GM12878 (cell line): ENCODE measurements at regions not wholly inside any gene's neighbourhood (a gene's known extent, or its start where the extent isn't known, plus 50 kb on each side); places are given as distances from the start of the nearest gene placed in this dataset.

Source experiments
- ATAC-seq: fragments of 200-7000 bp; cut with Tn5 transposase; 3 replicates; pipeline ENCODE4 v1.9.1; 2020; ENCODE audit warnings: mild to moderate bottlenecking, moderate library complexity
- BruUV-seq: library from RNA; stranded (reverse); fragments of 400-500 nt; replicated peaks from 2 replicates; lab custom pipeline; 2021; lab: Mats Ljungman, UMichigan
- CTCF ChIA-PET: fragments of 300-600 bp; sonication (Branson Sonifier 250); formaldehyde crosslinking; extraction: SDS; loops from one replicate; lab custom pipeline; 2021; ENCODE audit warnings: inconsistent platforms; lab: Yijun Ruan, JAX
- POLR2A ChIA-PET: fragments of 350-600 bp; formaldehyde crosslinking; extraction: SDS; loops from one replicate; lab custom pipeline; 2021; ENCODE audit warnings: inconsistent platforms; lab: Charles Lee
- RAD21 ChIA-PET: fragments of 300-600 bp; sonication (Branson Sonifier 250); formaldehyde crosslinking; loops from one replicate; lab custom pipeline; 2023; ENCODE audit warnings: antibody characterized with exemption; ENCODE audit not compliant: unreplicated experiment; lab: Charles Lee
- SMC1A ChIA-PET: fragments of 300-600 bp; sonication (Branson Sonifier 250); formaldehyde crosslinking; loops from one replicate; lab custom pipeline; 2023; ENCODE audit not compliant: unreplicated experiment, uncharacterized antibody; lab: Charles Lee
- DNase-seq: peaks from one replicate; pipeline ENCODE4 v3.0.0-alpha.2; 2011; ENCODE audit warnings: low read depth, low spot score
- FAIRE-seq: peaks from 3 replicates; lab custom pipeline; 2011; peaks lifted over from hg19 to GRCh38; lab: Jason Lieb, UNC
- H2AFZ ChIP-seq: 2 replicates; pipeline ENCODE4 v1.6.0; 2011; ENCODE audit warnings: low read depth, low read length, control low read depth; ENCODE audit not compliant: control insufficient read depth
- H3K27ac ChIP-seq: 2 replicates; pipeline ENCODE4 v1.5.1; 2011; ENCODE audit warnings: control low read depth; ENCODE audit not compliant: control insufficient read depth, insufficient read depth
- H3K27me3 ChIP-seq, 2 experiments: replicated peaks in 1 of 2; 2 replicates each; pipeline versions ENCODE4 v1.6.0 to v1.6.1; 2011; ENCODE audit warnings: low read length in 1 of 2; ENCODE audit not compliant: control insufficient read depth in 2 of 2, insufficient read depth in 2 of 2
- H3K36me3 ChIP-seq, 2 experiments: 2 replicates each; pipeline ENCODE4 v1.5.1; 2011; ENCODE audit warnings: low read length in 1 of 2; ENCODE audit not compliant: control insufficient read depth in 2 of 2, insufficient read depth in 2 of 2
- H3K4me1 ChIP-seq: 2 replicates; pipeline ENCODE4 v1.6.1; 2011; ENCODE audit warnings: mild to moderate bottlenecking, low read length, moderate library complexity, mixed read lengths; ENCODE audit not compliant: control insufficient read depth, insufficient read depth
- H3K4me2 ChIP-seq: 2 replicates; pipeline ENCODE4 v1.6.0; 2011; ENCODE audit warnings: control low read depth; ENCODE audit not compliant: control insufficient read depth, insufficient read depth
- H3K4me3 ChIP-seq: fragments of 200-600 bp; sonication (generic); 2 replicates; pipeline ENCODE4 v1.5.1; 2016
- H3K79me2 ChIP-seq: 2 replicates; pipeline ENCODE4 v1.6.0; 2011; ENCODE audit warnings: low read length; ENCODE audit not compliant: control insufficient read depth, insufficient read depth
- H3K9ac ChIP-seq: 2 replicates; pipeline ENCODE4 v1.8.0; 2011; ENCODE audit warnings: low read length, control low read depth, mixed read lengths; ENCODE audit not compliant: control insufficient read depth, insufficient read depth
- H3K9me3 ChIP-seq: replicated peaks from 3 replicates; pipeline ENCODE4 v1.5.1; 2011; ENCODE audit warnings: mild to moderate bottlenecking, low read length; ENCODE audit not compliant: control insufficient read depth, insufficient read depth
- H4K20me1 ChIP-seq: 2 replicates; pipeline ENCODE4 v1.6.0; 2011; ENCODE audit not compliant: control insufficient read depth, insufficient read depth
- FOS ChIP-seq: IDR thresholded peaks from 3 replicates; pipeline ENCODE4 v1.6.1; 2011; ENCODE audit warnings: borderline replicate concordance; ENCODE audit not compliant: insufficient read length; ENCODE audit errors: extremely low read depth
- JUNB ChIP-seq: IDR thresholded peaks from 2 replicates; pipeline ENCODE4 v1.6.1; 2016; ENCODE audit warnings: antibody characterized with exemption, mild to moderate bottlenecking
- LARP7 ChIP-seq: fragments of 450-650 bp; IDR thresholded peaks from 2 replicates; pipeline ENCODE4 v1.6.1; 2017; ENCODE audit warnings: mild to moderate bottlenecking
- MTA2 ChIP-seq: fragments of 450-650 bp; IDR thresholded peaks from 2 replicates; pipeline ENCODE4 v1.6.1; 2016; ENCODE audit warnings: low read depth, mild to moderate bottlenecking, moderate library complexity
- NR2C1 ChIP-seq: fragments of 450-650 bp; IDR thresholded peaks from 2 replicates; pipeline ENCODE4 v1.6.1; 2017; ENCODE audit warnings: antibody characterized with exemption, mild to moderate bottlenecking, moderate library complexity
- POLR2A ChIP-seq: IDR thresholded peaks from 2 replicates; pipeline ENCODE4 v1.6.1; 2011; ENCODE audit warnings: low read depth, mild to moderate bottlenecking, low read length
- RUNX3 ChIP-seq: IDR thresholded peaks from 2 replicates; pipeline ENCODE4 v1.6.1; 2012; ENCODE audit warnings: low read length, inconsistent platforms
- SMAD5 ChIP-seq: IDR thresholded peaks from 2 replicates; pipeline ENCODE4 v1.6.1; 2016; ENCODE audit warnings: antibody characterized with exemption, low read depth
- ZSCAN29 ChIP-seq: fragments of 450-650 bp; IDR thresholded peaks from 2 replicates; pipeline ENCODE4 v1.6.1; 2017; ENCODE audit warnings: mild to moderate bottlenecking, moderate library complexity
- WGBS: methylation state at CpG from one replicate; pipeline ENCODE4 v1.1.6; 2016; ENCODE audit warnings: low lambda C conversion rate; ENCODE audit not compliant: insufficient replicate concordance, insufficient coverage; ENCODE audit errors: missing lambda C conversion rate; 5-methylcytosine and 5-hydroxymethylcytosine counted together
- in situ Hi-C: fragments of 300-500 bp; cut with MboI; formaldehyde crosslinking; loops from 9 replicates; pipeline ENCODE4 v1.14.3; 2018; ENCODE audit warnings: mixed read lengths
- intact Hi-C: fragments of 100-400 bp; cut with micrococcal nuclease; formaldehyde crosslinking; loops from one replicate; pipeline ENCODE4 v1.14.2; 2022; ENCODE audit not compliant: unreplicated experiment
- TF ChIP-seq, protein P1 (sequence below): fragments of 450-650 bp; formaldehyde crosslinking; IDR thresholded peaks from 2 replicates; pipeline ENCODE4 v1.4.0; 2022; ENCODE audit warnings: mild to moderate bottlenecking, moderate library complexity
- TF ChIP-seq, protein P2 (sequence below): fragments of 450-650 bp; IDR thresholded peaks from 2 replicates; pipeline ENCODE4 v1.6.1; 2017; ENCODE audit warnings: low read depth, mild to moderate bottlenecking, moderate library complexity
- TF ChIP-seq, protein P3 (sequence below): fragments of 450-650 bp; IDR thresholded peaks from 2 replicates; pipeline ENCODE4 v1.6.1; 2017; ENCODE audit warnings: mild to moderate bottlenecking, low read depth, inconsistent platforms; ENCODE audit not compliant: poor library complexity, severe bottlenecking
- TF ChIP-seq, protein P4 (sequence below): IDR thresholded peaks from 2 replicates; pipeline ENCODE4 v1.6.1; 2011; ENCODE audit warnings: low read depth, mild to moderate bottlenecking, low read length, moderate library complexity, borderline replicate concordance; ENCODE audit errors: extremely low read depth
- TF ChIP-seq, protein P5 (sequence below), 3 experiments: IDR thresholded peaks in 2 of 3; conservative IDR thresholded peaks in 1 of 3; 2 replicates each; pipeline ENCODE4 v1.5.1; 2011; ENCODE audit warnings: low read depth in 3 of 3, low read length in 3 of 3, mild to moderate bottlenecking in 3 of 3, control low read depth in 2 of 3, moderate library complexity in 2 of 3, inconsistent platforms in 1 of 3, mixed read lengths in 1 of 3; ENCODE audit not compliant: control insufficient read depth in 2 of 3, insufficient read depth in 1 of 3; ENCODE audit errors: extremely low read depth in 1 of 3
- TF ChIP-seq, protein P6 (sequence below): IDR thresholded peaks from 2 replicates; pipeline ENCODE4 v1.6.1; 2012; ENCODE audit warnings: low read depth, low read length, improper control_type of control experiment

DNA sequence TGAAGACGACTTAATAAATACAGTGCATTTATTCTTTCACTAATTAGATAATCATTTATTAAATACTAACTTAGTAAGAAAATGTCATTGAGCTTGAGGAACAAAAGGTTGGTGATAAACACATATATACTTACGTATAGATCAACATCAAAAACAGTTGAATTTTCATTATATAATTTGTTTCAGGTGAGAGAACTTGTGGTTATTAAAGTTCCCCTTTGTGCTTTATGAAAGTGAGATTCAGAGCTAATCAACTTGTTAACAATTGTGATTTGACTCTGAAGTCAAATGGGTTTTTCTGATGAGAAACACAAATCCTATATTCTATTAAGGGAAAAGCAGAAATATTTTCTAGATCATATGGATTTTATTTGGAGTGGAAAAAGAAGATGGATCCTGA is 524.0 kb downstream of the SOX11 start:
- Histone ChIP-seq H3K4me1 (no peaks in the 10 kb centered on the region), H4K20me1 (no peaks in the 10 kb centered on the region), H3K27me3 (no peaks in the 10 kb centered on the region), H3K4me3 (no peak overlapping the region), H3K79me2 (no peaks in the 10 kb centered on the region), H2AFZ (no peak overlapping the region), H3K9me3 (no peaks in the 10 kb centered on the region), H3K36me3 (no peaks in the 10 kb centered on the region), H3K9ac (no peak overlapping the region), H3K27ac (no peak overlapping the region), H3K4me2 (no peak overlapping the region)
- DNase-seq (no peak), FAIRE-seq (no peak), ATAC-seq (peak; percentile 42; the same call in 2 of the 3 replicates)
- no TSS peak for BruUV-seq
- POLR2A ChIA-PET = no interaction called here
- intact Hi-C loops = no loop called here
- RAD21 ChIA-PET = interaction anchor here (1.1 to 1.2 kb wide), 3 partner anchors 10 to 137 kb away, joined by 3 to 5 read pairs (median 3); no protein-coding TSS in a partner anchor
- SMC1A ChIA-PET = interaction anchor here (1.0 kb wide), 1 partner anchor 71 kb away, joined by 3 read pairs; no protein-coding TSS in a partner anchor
- CTCF ChIA-PET = no interaction called here
- in situ Hi-C loops = no loop called here
- 48% methylated on average over 2 of the region's 2 CpGs for WGBS
- TF ChIP-seq, protein P1, sequence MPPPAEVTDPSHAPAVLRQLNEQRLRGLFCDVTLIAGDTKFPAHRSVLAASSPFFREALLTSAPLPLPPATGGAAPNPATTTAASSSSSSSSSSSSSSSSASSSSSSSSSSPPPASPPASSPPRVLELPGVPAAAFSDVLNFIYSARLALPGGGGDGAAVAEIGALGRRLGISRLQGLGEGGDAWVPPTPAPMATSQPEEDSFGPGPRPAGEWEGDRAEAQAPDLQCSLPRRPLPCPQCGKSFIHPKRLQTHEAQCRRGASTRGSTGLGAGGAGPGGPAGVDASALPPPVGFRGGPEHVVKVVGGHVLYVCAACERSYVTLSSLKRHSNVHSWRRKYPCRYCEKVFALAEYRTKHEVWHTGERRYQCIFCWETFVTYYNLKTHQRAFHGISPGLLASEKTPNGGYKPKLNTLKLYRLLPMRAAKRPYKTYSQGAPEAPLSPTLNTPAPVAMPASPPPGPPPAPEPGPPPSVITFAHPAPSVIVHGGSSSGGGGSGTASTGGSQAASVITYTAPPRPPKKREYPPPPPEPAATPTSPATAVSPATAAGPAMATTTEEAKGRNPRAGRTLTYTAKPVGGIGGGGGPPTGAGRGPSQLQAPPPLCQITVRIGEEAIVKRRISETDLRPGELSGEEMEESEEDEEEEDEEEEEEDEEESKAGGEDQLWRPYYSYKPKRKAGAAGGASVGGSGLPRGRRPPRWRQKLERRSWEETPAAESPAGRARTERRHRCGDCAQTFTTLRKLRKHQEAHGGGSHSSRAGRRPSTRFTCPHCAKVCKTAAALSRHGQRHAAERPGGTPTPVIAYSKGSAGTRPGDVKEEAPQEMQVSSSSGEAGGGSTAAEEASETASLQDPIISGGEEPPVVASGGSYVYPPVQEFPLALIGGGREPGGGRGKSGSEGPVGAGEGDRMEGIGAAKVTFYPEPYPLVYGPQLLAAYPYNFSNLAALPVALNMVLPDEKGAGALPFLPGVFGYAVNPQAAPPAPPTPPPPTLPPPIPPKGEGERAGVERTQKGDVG (CRISPR knock-in tag) = no peak
- no peak for TF ChIP-seq FOS
- no peak for TF ChIP-seq LARP7
- peak; percentile 48 for TF ChIP-seq RUNX3
- TF ChIP-seq, protein P2, sequence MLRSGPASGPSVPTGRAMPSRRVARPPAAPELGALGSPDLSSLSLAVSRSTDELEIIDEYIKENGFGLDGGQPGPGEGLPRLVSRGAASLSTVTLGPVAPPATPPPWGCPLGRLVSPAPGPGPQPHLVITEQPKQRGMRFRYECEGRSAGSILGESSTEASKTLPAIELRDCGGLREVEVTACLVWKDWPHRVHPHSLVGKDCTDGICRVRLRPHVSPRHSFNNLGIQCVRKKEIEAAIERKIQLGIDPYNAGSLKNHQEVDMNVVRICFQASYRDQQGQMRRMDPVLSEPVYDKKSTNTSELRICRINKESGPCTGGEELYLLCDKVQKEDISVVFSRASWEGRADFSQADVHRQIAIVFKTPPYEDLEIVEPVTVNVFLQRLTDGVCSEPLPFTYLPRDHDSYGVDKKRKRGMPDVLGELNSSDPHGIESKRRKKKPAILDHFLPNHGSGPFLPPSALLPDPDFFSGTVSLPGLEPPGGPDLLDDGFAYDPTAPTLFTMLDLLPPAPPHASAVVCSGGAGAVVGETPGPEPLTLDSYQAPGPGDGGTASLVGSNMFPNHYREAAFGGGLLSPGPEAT = peak; percentile 68; the same call in 1 of the 2 replicates
- TF ChIP-seq, protein P3, sequence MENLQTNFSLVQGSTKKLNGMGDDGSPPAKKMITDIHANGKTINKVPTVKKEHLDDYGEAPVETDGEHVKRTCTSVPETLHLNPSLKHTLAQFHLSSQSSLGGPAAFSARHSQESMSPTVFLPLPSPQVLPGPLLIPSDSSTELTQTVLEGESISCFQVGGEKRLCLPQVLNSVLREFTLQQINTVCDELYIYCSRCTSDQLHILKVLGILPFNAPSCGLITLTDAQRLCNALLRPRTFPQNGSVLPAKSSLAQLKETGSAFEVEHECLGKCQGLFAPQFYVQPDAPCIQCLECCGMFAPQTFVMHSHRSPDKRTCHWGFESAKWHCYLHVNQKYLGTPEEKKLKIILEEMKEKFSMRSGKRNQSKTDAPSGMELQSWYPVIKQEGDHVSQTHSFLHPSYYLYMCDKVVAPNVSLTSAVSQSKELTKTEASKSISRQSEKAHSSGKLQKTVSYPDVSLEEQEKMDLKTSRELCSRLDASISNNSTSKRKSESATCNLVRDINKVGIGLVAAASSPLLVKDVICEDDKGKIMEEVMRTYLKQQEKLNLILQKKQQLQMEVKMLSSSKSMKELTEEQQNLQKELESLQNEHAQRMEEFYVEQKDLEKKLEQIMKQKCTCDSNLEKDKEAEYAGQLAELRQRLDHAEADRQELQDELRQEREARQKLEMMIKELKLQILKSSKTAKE = no peak
- TF ChIP-seq SMAD5 = no peak
- TF ChIP-seq, protein P4, sequence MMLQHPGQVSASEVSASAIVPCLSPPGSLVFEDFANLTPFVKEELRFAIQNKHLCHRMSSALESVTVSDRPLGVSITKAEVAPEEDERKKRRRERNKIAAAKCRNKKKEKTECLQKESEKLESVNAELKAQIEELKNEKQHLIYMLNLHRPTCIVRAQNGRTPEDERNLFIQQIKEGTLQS = no peak
- no peak for TF ChIP-seq JUNB
- TF ChIP-seq NR2C1 = no peak
- TF ChIP-seq, protein P5, sequence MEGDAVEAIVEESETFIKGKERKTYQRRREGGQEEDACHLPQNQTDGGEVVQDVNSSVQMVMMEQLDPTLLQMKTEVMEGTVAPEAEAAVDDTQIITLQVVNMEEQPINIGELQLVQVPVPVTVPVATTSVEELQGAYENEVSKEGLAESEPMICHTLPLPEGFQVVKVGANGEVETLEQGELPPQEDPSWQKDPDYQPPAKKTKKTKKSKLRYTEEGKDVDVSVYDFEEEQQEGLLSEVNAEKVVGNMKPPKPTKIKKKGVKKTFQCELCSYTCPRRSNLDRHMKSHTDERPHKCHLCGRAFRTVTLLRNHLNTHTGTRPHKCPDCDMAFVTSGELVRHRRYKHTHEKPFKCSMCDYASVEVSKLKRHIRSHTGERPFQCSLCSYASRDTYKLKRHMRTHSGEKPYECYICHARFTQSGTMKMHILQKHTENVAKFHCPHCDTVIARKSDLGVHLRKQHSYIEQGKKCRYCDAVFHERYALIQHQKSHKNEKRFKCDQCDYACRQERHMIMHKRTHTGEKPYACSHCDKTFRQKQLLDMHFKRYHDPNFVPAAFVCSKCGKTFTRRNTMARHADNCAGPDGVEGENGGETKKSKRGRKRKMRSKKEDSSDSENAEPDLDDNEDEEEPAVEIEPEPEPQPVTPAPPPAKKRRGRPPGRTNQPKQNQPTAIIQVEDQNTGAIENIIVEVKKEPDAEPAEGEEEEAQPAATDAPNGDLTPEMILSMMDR (IDR thresholded peaks at IDR 0.05 in 2 of 3, conservative IDR thresholded peaks at IDR 0.05 in 1 of 3; ENCODE audit: control insufficient read depth in 2 of 3, extremely low read depth in 1 of 3, insufficient read depth in 1 of 3, low read depth in 3 of 3, low read length in 3 of 3) = no peak
- TF ChIP-seq, protein P6, sequence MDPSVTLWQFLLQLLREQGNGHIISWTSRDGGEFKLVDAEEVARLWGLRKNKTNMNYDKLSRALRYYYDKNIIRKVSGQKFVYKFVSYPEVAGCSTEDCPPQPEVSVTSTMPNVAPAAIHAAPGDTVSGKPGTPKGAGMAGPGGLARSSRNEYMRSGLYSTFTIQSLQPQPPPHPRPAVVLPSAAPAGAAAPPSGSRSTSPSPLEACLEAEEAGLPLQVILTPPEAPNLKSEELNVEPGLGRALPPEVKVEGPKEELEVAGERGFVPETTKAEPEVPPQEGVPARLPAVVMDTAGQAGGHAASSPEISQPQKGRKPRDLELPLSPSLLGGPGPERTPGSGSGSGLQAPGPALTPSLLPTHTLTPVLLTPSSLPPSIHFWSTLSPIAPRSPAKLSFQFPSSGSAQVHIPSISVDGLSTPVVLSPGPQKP = no peak
- TF ChIP-seq POLR2A = no peak
- no peak for TF ChIP-seq ZSCAN29
- peak; percentile 90 for TF ChIP-seq MTA2
